ENCODE measurements at regions not wholly inside any gene's neighbourhood (a gene's known extent, or its start where the extent isn't known, plus 50 kb on each side); places are given as distances from the start of the nearest gene placed in this dataset.
"Not testable (repeated sequence)": the region's sequence is repeated elsewhere in the genome, so short reads cannot be mapped to it uniquely, and the experiment has no call there.

- Histone ChIP-seq H4K20me1 (replicated peaks; ENCODE audit: insufficient read depth) (no peaks in the 10 kb centered on the region), H3K4me1 (ENCODE audit: insufficient read depth) (no peaks in the 10 kb centered on the region), H3K4me3 (no peak overlapping the region), H3F3A (replicated peaks; ENCODE audit: low read depth) (no peaks in the 10 kb centered on the region), H3K27ac (ENCODE audit: low read depth) (no peak overlapping the region), H3K4me2 (no peak overlapping the region), H3K27me3 (ENCODE audit: insufficient read depth) (no peaks in the 10 kb centered on the region), H3K9me2 (ENCODE audit: insufficient read depth) (peaks cover 9% of the 10 kb centered on the region; the same call in 1 of the 2 replicates), H3K79me2 (replicated peaks; ENCODE audit: insufficient read depth) (no peaks in the 10 kb centered on the region), H2AFZ (no peak overlapping the region), H3K36me3 (ENCODE audit: insufficient read depth) (no peaks in the 10 kb centered on the region)
- H3K27ac Mint-ChIP-seq: no peak overlapping the region
- H3K4me3 Mint-ChIP-seq: no peak overlapping the region
- H3K4me1 Mint-ChIP-seq: peaks cover 11% of the 10 kb centered on the region
- 0 out of 3 replicates have a peak, but pooled peaks cover 5% of the 10 kb centered on the region for H3K36me3 Mint-ChIP-seq (ENCODE audit: low read depth)
- ATAC-seq (no peak), DNase-seq (ENCODE audit: low spot score) (no peak)
- H3K27me3 Mint-ChIP-seq (ENCODE audit: insufficient read depth, low read depth, poor library complexity): no peaks in the 10 kb centered on the region
- no peak for TF ChIP-seq POLR2AphosphoS5 (IDR thresholded peaks at IDR 0.05; ENCODE audit: low read depth)
- TF ChIP-seq NANOG (IDR thresholded peaks at IDR 0.05; ENCODE audit: borderline replicate concordance): no peak
- TF ChIP-seq EZH2phosphoT487 (IDR thresholded peaks at IDR 0.05; ENCODE audit: unreplicated experiment): no peak
- no peak for TF ChIP-seq ZNF462 (CRISPR knock-in tag; IDR thresholded peaks at IDR 0.05)
- no peak for TF ChIP-seq STAT1 (IDR thresholded peaks at IDR 0.05; ENCODE audit: unreplicated experiment)
- no peak for TF ChIP-seq CREB1 (CRISPR knock-in tag; IDR thresholded peaks at IDR 0.05; ENCODE audit: low read depth)
- peaks cover 10% of the 10 kb centered on the region for H3K9me3 Mint-ChIP-seq
These were observed 63.3 kb upstream of the ME3 start for GRCh38 chr11:86735451-86736290.

DNA sequence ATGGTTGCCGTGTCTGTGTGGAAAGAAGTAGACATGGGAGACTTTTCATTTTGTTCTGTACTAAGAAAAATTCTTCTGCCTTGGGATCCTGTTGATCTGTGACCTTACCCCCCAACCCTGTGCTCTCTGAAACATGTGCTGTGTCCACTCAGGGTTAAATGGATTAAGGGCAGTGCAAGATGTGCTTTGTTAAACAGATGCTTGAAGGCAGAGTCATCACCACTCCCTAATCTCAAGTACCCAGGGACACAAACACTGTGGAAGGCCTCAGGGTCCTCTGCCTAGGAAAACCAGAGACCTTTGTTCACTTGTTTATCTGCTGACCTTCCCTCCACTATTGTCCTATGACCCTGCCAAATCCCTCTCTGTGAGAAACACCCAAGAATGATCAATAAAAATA is 60.3 kb upstream of the ME3 start:
- not testable (repeated sequence) for H3K4me1 ChIP-seq (ENCODE audit: insufficient read depth); ATAC-seq; H4K20me1 ChIP-seq (replicated peaks; ENCODE audit: insufficient read depth); H3K4me1 Mint-ChIP-seq; H3K4me2 ChIP-seq; H3F3A ChIP-seq (replicated peaks; ENCODE audit: low read depth); H3K36me3 Mint-ChIP-seq (ENCODE audit: low read depth); H3K4me3 Mint-ChIP-seq; H3K27me3 Mint-ChIP-seq (ENCODE audit: insufficient read depth, low read depth, poor library complexity); H3K36me3 ChIP-seq (ENCODE audit: insufficient read depth); H3K4me3 ChIP-seq; H3K27ac ChIP-seq (ENCODE audit: low read depth); H2AFZ ChIP-seq; DNase-seq (ENCODE audit: low spot score); H3K27ac Mint-ChIP-seq; H3K79me2 ChIP-seq (replicated peaks; ENCODE audit: insufficient read depth); H3K27me3 ChIP-seq (ENCODE audit: insufficient read depth); H3K9me2 ChIP-seq (ENCODE audit: insufficient read depth)
- H3K9me3 Mint-ChIP-seq: peaks cover 18% of the 10 kb centered on the region

DNA sequence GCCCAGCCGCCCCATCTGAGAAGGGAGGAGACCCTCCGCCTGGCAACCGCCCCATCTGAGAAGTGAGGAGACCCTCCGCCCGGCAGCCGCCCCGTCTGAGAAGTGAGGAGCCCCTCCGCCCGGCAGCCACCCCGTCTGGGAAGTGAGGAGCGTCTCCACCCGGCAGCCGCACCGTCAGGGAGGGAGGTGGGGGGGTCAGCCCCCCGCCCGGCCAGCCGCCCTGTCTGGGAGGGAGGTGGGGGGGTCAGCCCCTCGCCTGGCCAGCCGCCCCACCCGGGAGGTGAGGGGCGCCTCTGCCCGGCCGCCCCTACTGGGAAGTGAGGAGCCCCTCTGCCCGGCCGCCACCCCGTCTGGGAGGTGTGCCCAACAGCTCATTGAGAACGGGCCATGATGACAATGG is 59.9 kb upstream of the ME3 start:
- H3K79me2 ChIP-seq (replicated peaks; ENCODE audit: insufficient read depth); H3K36me3 Mint-ChIP-seq (ENCODE audit: low read depth); H3K4me1 ChIP-seq (ENCODE audit: insufficient read depth); H3K4me3 Mint-ChIP-seq; H3K27ac Mint-ChIP-seq; H3F3A ChIP-seq (replicated peaks; ENCODE audit: low read depth); H3K4me2 ChIP-seq; H3K9me2 ChIP-seq (ENCODE audit: insufficient read depth); H3K27me3 Mint-ChIP-seq (ENCODE audit: insufficient read depth, low read depth, poor library complexity); H3K27ac ChIP-seq (ENCODE audit: low read depth); DNase-seq (ENCODE audit: low spot score); H3K4me3 ChIP-seq; H4K20me1 ChIP-seq (replicated peaks; ENCODE audit: insufficient read depth); ATAC-seq; H3K27me3 ChIP-seq (ENCODE audit: insufficient read depth); H3K36me3 ChIP-seq (ENCODE audit: insufficient read depth); H2AFZ ChIP-seq; H3K4me1 Mint-ChIP-seq: not testable (repeated sequence)
- H3K9me3 Mint-ChIP-seq: peaks cover 18% of the 10 kb centered on the region

DNA sequence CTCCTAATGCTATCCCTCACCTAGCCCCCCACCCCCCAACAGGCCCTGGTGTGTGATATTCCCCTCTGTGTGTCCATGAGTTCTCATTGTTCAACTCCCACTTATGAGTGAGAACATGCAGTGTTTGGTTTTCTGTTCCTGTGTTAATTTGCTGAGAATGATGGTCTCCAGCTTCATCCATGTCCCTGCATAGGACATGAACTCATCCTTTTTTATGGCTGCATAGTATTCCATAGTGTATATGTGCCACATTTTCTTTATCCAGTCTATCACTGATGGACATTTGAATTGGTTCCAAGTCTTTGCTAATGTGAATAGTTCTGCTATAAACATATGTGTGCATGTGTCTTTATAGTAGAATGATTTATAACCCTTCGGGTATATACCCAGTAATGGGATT is 57.2 kb upstream of the ME3 start:
- H3K4me3 Mint-ChIP-seq; H3K36me3 ChIP-seq (ENCODE audit: insufficient read depth); H3K4me2 ChIP-seq; H3K79me2 ChIP-seq (replicated peaks; ENCODE audit: insufficient read depth); H3K4me1 ChIP-seq (ENCODE audit: insufficient read depth); H2AFZ ChIP-seq; H3K4me1 Mint-ChIP-seq; H3K4me3 ChIP-seq; H3K27ac ChIP-seq (ENCODE audit: low read depth); H3K27ac Mint-ChIP-seq; H3K9me2 ChIP-seq (ENCODE audit: insufficient read depth); H3K27me3 Mint-ChIP-seq (ENCODE audit: insufficient read depth, low read depth, poor library complexity); DNase-seq (ENCODE audit: low spot score); H4K20me1 ChIP-seq (replicated peaks; ENCODE audit: insufficient read depth); H3K27me3 ChIP-seq (ENCODE audit: insufficient read depth); ATAC-seq; H3K36me3 Mint-ChIP-seq (ENCODE audit: low read depth); H3F3A ChIP-seq (replicated peaks; ENCODE audit: low read depth): not testable (repeated sequence)
- H3K9me3 Mint-ChIP-seq: peaks cover 18% of the 10 kb centered on the region

Measured in GM23338 (cell line).